B cell (primary cell): ENCODE measurements at regions not wholly inside any gene's neighbourhood (a gene's known extent, or its start where the extent isn't known, plus 50 kb on each side); places are given as distances from the start of the nearest gene placed in this dataset.

Source experiments
- ATAC-seq: fragments of 200-7000 bp; cut with Tn5 transposase; one replicate; pipeline ENCODE4 v1.10.0; 2021; ENCODE audit warnings: low read depth, mild to moderate bottlenecking, moderate number of reproducible peaks, moderate library complexity
- CTCF ChIA-PET: fragments of 350-600 bp; sonication (Branson Sonifier 250); formaldehyde crosslinking; loops from one replicate; lab custom pipeline; 2021; ENCODE audit warnings: antibody characterized with exemption, inconsistent platforms; lab: Charles Lee
- POLR2A ChIA-PET: fragments of 350-600 bp; sonication (Branson Sonifier 250); formaldehyde crosslinking; loops from one replicate; lab custom pipeline; 2021; ENCODE audit warnings: antibody characterized with exemption; lab: Charles Lee
- DNase-seq: peaks from one replicate; pipeline ENCODE4 v3.0.0; 2013
- H2AFZ ChIP-seq: 2 replicates; pipeline ENCODE4 v1.6.1; 2012; ENCODE audit warnings: mild to moderate bottlenecking, low read depth, low read length; ENCODE audit not compliant: insufficient read depth, poor library complexity, severe bottlenecking
- H3K27ac ChIP-seq, 2 donors: 1 replicate in 1 of 2; 2 replicates in 1 of 2; pipeline ENCODE4 v1.5.1; 2012 to 2013; ENCODE audit warnings: low read length in 2 of 2, mild to moderate bottlenecking in 2 of 2, moderate library complexity in 1 of 2
- H3K27me3 ChIP-seq, 4 experiments: fragments of 200-600 bp in 1 of 4; sonication (generic) in 1 of 4; replicated peaks in 1 of 4; 1 replicate in 2 of 4; 2 replicates in 2 of 4; pipeline versions ENCODE4 v1.6.1 to v1.7.0; 2013 to 2016; ENCODE audit warnings: low read length in 3 of 4, mild to moderate bottlenecking in 2 of 4, mixed read lengths in 1 of 4, moderate library complexity in 1 of 4; ENCODE audit not compliant: insufficient read depth in 4 of 4, control insufficient read depth in 3 of 4; ENCODE audit errors: control extremely low read depth in 1 of 4
- H3K36me3 ChIP-seq, 2 experiments: replicated peaks in 1 of 2; 1 replicate in 1 of 2; 2 replicates in 1 of 2; pipeline versions ENCODE4 v1.6.1 to v1.7.1; 2013; ENCODE audit warnings: low read length in 1 of 2; ENCODE audit not compliant: insufficient read depth in 2 of 2, control insufficient read depth in 1 of 2; ENCODE audit errors: control extremely low read depth in 1 of 2, extremely low read depth in 1 of 2
- H3K4me1 ChIP-seq, 2 donors: fragments of 200-600 bp in 1 of 2; sonication (generic) in 1 of 2; 1 replicate in 1 of 2; 2 replicates in 1 of 2; pipeline versions ENCODE4 v1.5.1 to v1.6.1; 2013 to 2017; ENCODE audit warnings: low read length in 2 of 2; ENCODE audit not compliant: control insufficient read depth in 2 of 2, insufficient read depth in 2 of 2
- H3K4me2 ChIP-seq: replicated peaks from 2 replicates; pipeline ENCODE3; 2012; ENCODE audit warnings: mild to moderate bottlenecking, low read depth, low read length; ENCODE audit not compliant: poor library complexity, severe bottlenecking
- H3K4me3 ChIP-seq, 5 experiments: fragments of 200-600 bp in 1 of 5; sonication (generic) in 1 of 5; 1 replicate in 3 of 5; 2 replicates in 2 of 5; pipeline versions ENCODE4 v1.5.1 to v1.7.0; 2011 to 2016; ENCODE audit warnings: low read length in 4 of 5, mild to moderate bottlenecking in 4 of 5, low read depth in 2 of 5, control low read depth in 1 of 5, moderate library complexity in 1 of 5; ENCODE audit not compliant: insufficient read depth in 1 of 5; ENCODE audit errors: control extremely low read depth in 1 of 5, extremely low read depth in 1 of 5
- H3K79me2 ChIP-seq: fragments of 200-600 bp; sonication (generic); one replicate; pipeline ENCODE4 v1.6.0; 2016; ENCODE audit warnings: low read length; ENCODE audit not compliant: control insufficient read depth, insufficient read depth
- H3K9ac ChIP-seq: fragments of 200-600 bp; sonication (generic); 2 replicates; pipeline ENCODE4 v1.6.1; 2017; ENCODE audit warnings: mild to moderate bottlenecking, low read length, moderate library complexity
- H3K9me3 ChIP-seq, 3 donors: one replicate each; pipeline versions ENCODE4 v1.6.1 to v1.7.1; 2013; ENCODE audit warnings: low read length in 2 of 3; ENCODE audit not compliant: control insufficient read depth in 2 of 3, insufficient read depth in 1 of 3; ENCODE audit errors: control extremely low read depth in 1 of 3
- H4K20me1 ChIP-seq: 2 replicates; pipeline ENCODE4 v1.6.0; 2012; ENCODE audit warnings: mild to moderate bottlenecking, low read length; ENCODE audit not compliant: insufficient read depth, control insufficient read depth, poor library complexity, severe bottlenecking
- H3K27ac Mint-ChIP-seq: one replicate; pipeline ENCODE4 v1.8.0; 2021; ENCODE audit warnings: mixed read lengths
- H3K27me3 Mint-ChIP-seq: one replicate; pipeline ENCODE4 v1.8.0; 2021; ENCODE audit warnings: mixed read lengths
- H3K4me1 Mint-ChIP-seq: one replicate; pipeline ENCODE4 v1.8.0; 2021; ENCODE audit warnings: mixed read lengths
- H3K4me3 Mint-ChIP-seq: one replicate; pipeline ENCODE4 v1.8.0; 2021; ENCODE audit warnings: mixed read lengths
- H3K9me3 Mint-ChIP-seq: one replicate; pipeline ENCODE4 v1.8.0; 2022; ENCODE audit warnings: mixed read lengths; ENCODE audit not compliant: insufficient read depth
- CTCF ChIP-seq: fragments of 200-600 bp; IDR thresholded peaks from one replicate; pipeline ENCODE4 v1.8.0; 2022; ENCODE audit warnings: antibody characterized with exemption, mild to moderate bottlenecking
- EZH2 ChIP-seq: IDR thresholded peaks from 2 replicates; pipeline ENCODE4 v1.6.1; 2012; ENCODE audit warnings: borderline replicate concordance, low read depth, mild to moderate bottlenecking, moderate library complexity, low read length; ENCODE audit not compliant: insufficient read depth, poor library complexity, severe bottlenecking
- WGBS: methylation state at CpG from one replicate; pipeline ENCODE4 v1.1.5; 2013; ENCODE audit warnings: missing lambda C conversion rate; ENCODE audit not compliant: insufficient coverage; 5-methylcytosine and 5-hydroxymethylcytosine counted together
- intact Hi-C: fragments of 100-400 bp; cut with micrococcal nuclease; formaldehyde crosslinking; loops from one replicate; pipeline ENCODE4 v1.10.0; 2022

DNA sequence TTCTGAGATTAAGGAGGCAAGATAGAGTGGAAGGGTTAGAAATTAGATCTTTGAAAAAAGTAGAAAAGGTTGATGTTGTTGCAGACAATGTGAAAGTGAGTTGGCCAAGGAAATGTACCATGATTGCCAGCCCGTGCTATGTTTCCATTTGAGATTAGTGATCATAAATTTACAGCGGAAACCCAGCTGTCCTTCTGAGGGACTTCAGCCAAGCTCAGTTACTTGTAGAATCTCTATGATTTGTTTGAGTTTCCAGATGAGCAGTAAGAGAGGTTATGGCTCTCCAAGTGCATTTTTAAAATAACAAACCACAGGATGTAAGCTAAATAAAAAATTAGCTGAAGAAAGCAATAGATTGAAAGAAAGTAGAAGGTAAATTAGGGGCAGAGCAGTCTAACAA, 54.2 kb upstream of the RBMS3 start:
- ChIA-PET POLR2A (no interaction called here), CTCF (no interaction called here)
- H4K20me1 ChIP-seq = no peaks in the 10 kb centered on the region
- Mint-ChIP-seq H3K4me1 (no peaks in the 10 kb centered on the region), H3K27ac (no peak overlapping the region), H3K9me3 (no peaks in the 10 kb centered on the region), H3K27me3 (no peaks in the 10 kb centered on the region), H3K4me3 (no peak overlapping the region)
- no peaks in the 10 kb centered on the region for H3K36me3 ChIP-seq
- no peaks in the 10 kb centered on the region for H3K79me2 ChIP-seq
- no peaks in the 10 kb centered on the region for H3K4me1 ChIP-seq
- H3K27ac ChIP-seq = no peak overlapping the region
- intact Hi-C loops = no loop called here
- no peak for ATAC-seq
- no peak overlapping the region for H3K9ac ChIP-seq
- no peak overlapping the region for H3K4me2 ChIP-seq
- 82% methylated on average over 2 of the region's 2 CpGs for WGBS
- DNase-seq = no peak
- no peaks in the 10 kb centered on the region for H3K9me3 ChIP-seq
- no peak overlapping the region for H2AFZ ChIP-seq
- H3K4me3 ChIP-seq = no peak overlapping the region
- TF ChIP-seq EZH2 (no peak), CTCF (no peak)
- H3K27me3 ChIP-seq = no peaks in the 10 kb centered on the region

DNA sequence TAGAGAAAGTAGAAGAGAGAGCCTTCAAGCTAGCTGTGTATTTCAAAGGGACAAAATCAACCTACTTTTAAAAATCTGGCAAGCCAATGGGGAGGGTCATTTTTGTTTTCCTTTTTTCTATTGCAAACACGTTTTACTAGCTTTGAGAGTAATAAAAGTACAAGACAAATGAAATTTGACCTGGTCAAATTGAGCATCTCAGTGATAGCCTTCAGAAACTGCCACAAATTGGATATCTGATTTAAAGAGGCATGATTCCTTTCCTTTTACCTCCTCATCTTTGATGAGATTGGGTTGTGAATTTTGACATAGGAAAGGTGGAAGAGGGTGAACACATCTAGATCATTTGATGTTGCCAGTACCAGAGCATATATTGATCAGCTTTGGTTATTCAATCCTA, 53.6 kb upstream of the RBMS3 start:
- no peaks in the 10 kb centered on the region for H3K27me3 Mint-ChIP-seq
- no peak for ATAC-seq
- H3K79me2 ChIP-seq = no peaks in the 10 kb centered on the region
- no peaks in the 10 kb centered on the region for H3K4me1 ChIP-seq
- no peaks in the 10 kb centered on the region for H3K9me3 Mint-ChIP-seq
- no peak overlapping the region for H3K27ac ChIP-seq
- CTCF ChIA-PET = no interaction called here
- H3K27me3 ChIP-seq = no peaks in the 10 kb centered on the region
- H3K36me3 ChIP-seq = no peaks in the 10 kb centered on the region
- H2AFZ ChIP-seq = no peak overlapping the region
- WGBS = no CpG with 5 or more reads among the region's 1 CpG
- POLR2A ChIA-PET = no interaction called here
- no peaks in the 10 kb centered on the region for H3K9me3 ChIP-seq
- no peak overlapping the region for H3K27ac Mint-ChIP-seq
- no peak for TF ChIP-seq EZH2
- no peaks in the 10 kb centered on the region for H3K4me1 Mint-ChIP-seq
- H3K4me3 ChIP-seq = no peak overlapping the region
- DNase-seq = no peak
- H4K20me1 ChIP-seq = no peaks in the 10 kb centered on the region
- H3K9ac ChIP-seq = no peak overlapping the region
- intact Hi-C loops = no loop called here
- no peak overlapping the region for H3K4me2 ChIP-seq
- H3K4me3 Mint-ChIP-seq = no peak overlapping the region
